Kidney (tissue), 13 donors: ENCODE measurements at regions not wholly inside any gene's neighbourhood (a gene's known extent, or its start where the extent isn't known, plus 50 kb on each side); places are given as distances from the start of the nearest gene placed in this dataset.

Experiments
- DNase-seq, 5 donors: peaks; one replicate each; pipeline ENCODE4 v3.0.0-alpha.2; 2013 to 2020
- FAIRE-seq: peaks from 2 replicates; lab custom pipeline; 2012; peaks lifted over from hg19 to GRCh38; lab: Jason Lieb, UNC
- H3K27ac ChIP-seq, 2 donors: one replicate each; pipeline ENCODE4 v1.7.0; 2013; ENCODE audit warnings: low read depth in 2 of 2, low read length in 2 of 2, inconsistent platforms in 1 of 2
- H3K27me3 ChIP-seq: one replicate; pipeline ENCODE4 v1.7.1; 2013; ENCODE audit warnings: low read length, inconsistent platforms; ENCODE audit not compliant: control insufficient read depth, insufficient read depth
- H3K36me3 ChIP-seq, 3 donors: one replicate each; pipeline versions ENCODE4 v1.7.0 to v1.7.1; 2013; ENCODE audit warnings: low read length in 3 of 3, control low read depth in 1 of 3, inconsistent platforms in 1 of 3; ENCODE audit not compliant: insufficient read depth in 3 of 3, control insufficient read depth in 2 of 3
- H3K4me1 ChIP-seq, 3 donors: one replicate each; pipeline versions ENCODE4 v1.7.0 to v1.7.1; 2013; ENCODE audit warnings: low read length in 3 of 3, inconsistent platforms in 1 of 3, low read depth in 1 of 3; ENCODE audit not compliant: control insufficient read depth in 2 of 3, insufficient read depth in 2 of 3
- H3K4me3 ChIP-seq, 3 donors: one replicate each; pipeline versions ENCODE4 v1.7.0 to v1.8.1; 2013; ENCODE audit warnings: low read length in 3 of 3, control low read depth in 1 of 3, inconsistent platforms in 1 of 3
- H3K9ac ChIP-seq, 3 donors: one replicate each; pipeline versions ENCODE4 v1.7.0 to v1.7.1; 2013; ENCODE audit warnings: low read length in 3 of 3, control low read depth in 1 of 3, inconsistent platforms in 1 of 3
- H3K9me3 ChIP-seq, 3 donors: one replicate each; pipeline versions ENCODE4 v1.7.0 to v1.7.1; 2013; ENCODE audit warnings: low read length in 3 of 3, control low read depth in 1 of 3, inconsistent platforms in 1 of 3; ENCODE audit not compliant: control insufficient read depth in 2 of 3, insufficient read depth in 1 of 3
- intact Hi-C: fragments of 100-400 bp; cut with DNase I; formaldehyde crosslinking; loops from one replicate; pipeline ENCODE4 v1.11.1; 2022
- TF ChIP-seq, protein P1 (sequence below): IDR thresholded peaks from 3 replicates; pipeline ENCODE4 v1.5.1; 2012; ENCODE audit warnings: mild to moderate bottlenecking, moderate library complexity, borderline replicate concordance; ENCODE audit not compliant: insufficient read depth; ENCODE audit errors: extremely low read depth
- donor health status: control.
- donor health status: control.
- donor health status: control.
- donor health status: control.
- donor health status: control.
- donor health status: DM: yes; HTN: yes; CAD: no.
- donor health status: Normal renal cell carcinoma (clear cell type).

GRCh38 chr16:80142281-80142680 is 398.5 kb upstream of the DYNLRB2 start:
- TF ChIP-seq, protein P1, sequence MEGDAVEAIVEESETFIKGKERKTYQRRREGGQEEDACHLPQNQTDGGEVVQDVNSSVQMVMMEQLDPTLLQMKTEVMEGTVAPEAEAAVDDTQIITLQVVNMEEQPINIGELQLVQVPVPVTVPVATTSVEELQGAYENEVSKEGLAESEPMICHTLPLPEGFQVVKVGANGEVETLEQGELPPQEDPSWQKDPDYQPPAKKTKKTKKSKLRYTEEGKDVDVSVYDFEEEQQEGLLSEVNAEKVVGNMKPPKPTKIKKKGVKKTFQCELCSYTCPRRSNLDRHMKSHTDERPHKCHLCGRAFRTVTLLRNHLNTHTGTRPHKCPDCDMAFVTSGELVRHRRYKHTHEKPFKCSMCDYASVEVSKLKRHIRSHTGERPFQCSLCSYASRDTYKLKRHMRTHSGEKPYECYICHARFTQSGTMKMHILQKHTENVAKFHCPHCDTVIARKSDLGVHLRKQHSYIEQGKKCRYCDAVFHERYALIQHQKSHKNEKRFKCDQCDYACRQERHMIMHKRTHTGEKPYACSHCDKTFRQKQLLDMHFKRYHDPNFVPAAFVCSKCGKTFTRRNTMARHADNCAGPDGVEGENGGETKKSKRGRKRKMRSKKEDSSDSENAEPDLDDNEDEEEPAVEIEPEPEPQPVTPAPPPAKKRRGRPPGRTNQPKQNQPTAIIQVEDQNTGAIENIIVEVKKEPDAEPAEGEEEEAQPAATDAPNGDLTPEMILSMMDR = no peak
- intact Hi-C loops = no loop called here
- FAIRE-seq = no peak

GRCh38 chr16:80129791-80130190 is 411.0 kb upstream of the DYNLRB2 start:
- H3K27me3 ChIP-seq = no peaks in the 10 kb centered on the region
- DNase-seq (no peak), FAIRE-seq (no peak)
- H3K4me1 ChIP-seq = no peaks in the 10 kb centered on the region
- H3K9ac ChIP-seq = no peak overlapping the region
- no peaks in the 10 kb centered on the region for H3K36me3 ChIP-seq
- peaks cover 0 to 4% (median 0%) of the 10 kb centered on the region in 3 donors for H3K9me3 ChIP-seq
- intact Hi-C loops = no loop called here
- TF ChIP-seq, protein P1 = no peak
- H3K27ac ChIP-seq = no peak overlapping the region
- H3K4me3 ChIP-seq = no peak overlapping the region

More at GRCh38 chr16:80142281-80142680, 398.5 kb upstream of the DYNLRB2 start:
- Histone ChIP-seq H3K9ac (no peak overlapping the region), H3K4me3 (no peak overlapping the region), H3K9me3 (peaks cover 0 to 2% (median 0%) of the 10 kb centered on the region in 3 donors), H3K27ac (no peak overlapping the region), H3K27me3 (no peaks in the 10 kb centered on the region), H3K4me1 (no peaks in the 10 kb centered on the region), H3K36me3 (no peaks in the 10 kb centered on the region)
- DNase-seq = no peak

- DNase-seq (peak in 1 of 5 donors; percentile 89), FAIRE-seq (no peak)
- H3K36me3 ChIP-seq = no peaks in the 10 kb centered on the region
- intact Hi-C loops = no loop called here
- no peak overlapping the region for H3K27ac ChIP-seq
- TF ChIP-seq, protein P1 = no peak
- H3K4me3 ChIP-seq = no peak overlapping the region
- H3K9ac ChIP-seq = no peak overlapping the region
- H3K4me1 ChIP-seq = peaks cover 0 to 2% (median 0%) of the 10 kb centered on the region in 3 donors
- no peaks in the 10 kb centered on the region for H3K9me3 ChIP-seq
- H3K27me3 ChIP-seq = no peaks in the 10 kb centered on the region
Observed at GRCh38 chr16:80125677-80126076, 415.1 kb upstream of the DYNLRB2 start.

DNA sequence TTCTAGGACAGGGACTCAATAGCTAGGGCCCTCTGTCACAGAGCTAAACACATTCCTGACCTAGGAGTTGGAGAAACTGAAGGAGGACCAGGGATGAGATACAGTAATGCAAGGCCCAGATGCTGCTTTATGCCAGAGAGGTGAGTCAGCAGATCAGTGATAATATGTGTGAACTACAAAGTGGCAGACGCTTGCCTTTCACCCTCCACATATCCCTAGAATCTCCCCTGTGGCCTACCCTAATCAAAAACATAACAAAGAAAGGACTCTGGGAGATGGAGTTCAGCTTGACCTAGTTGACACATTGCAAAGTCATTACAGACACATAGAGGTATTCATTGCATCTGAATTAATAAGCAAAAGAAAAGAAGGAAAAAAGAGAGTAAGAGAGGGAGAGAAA is 417.6 kb upstream of the DYNLRB2 start:
- H3K4me3 ChIP-seq = no peak overlapping the region

More for the DNA sequence above, 417.6 kb upstream of the DYNLRB2 start:
- DNase-seq = no peak
- Histone ChIP-seq H3K9ac (no peak overlapping the region), H3K27me3 (no peaks in the 10 kb centered on the region), H3K9me3 (no peaks in the 10 kb centered on the region), H3K36me3 (no peaks in the 10 kb centered on the region), H3K4me1 (peaks cover 0 to 2% (median 0%) of the 10 kb centered on the region in 3 donors), H3K27ac (no peak overlapping the region)
- FAIRE-seq = no peak
- intact Hi-C loops = no loop called here
- TF ChIP-seq, protein P1 = no peak
